ENCODE measurements at regions not wholly inside any gene's neighbourhood (a gene's known extent, or its start where the extent isn't known, plus 50 kb on each side); places are given as distances from the start of the nearest gene placed in this dataset.

DNA sequence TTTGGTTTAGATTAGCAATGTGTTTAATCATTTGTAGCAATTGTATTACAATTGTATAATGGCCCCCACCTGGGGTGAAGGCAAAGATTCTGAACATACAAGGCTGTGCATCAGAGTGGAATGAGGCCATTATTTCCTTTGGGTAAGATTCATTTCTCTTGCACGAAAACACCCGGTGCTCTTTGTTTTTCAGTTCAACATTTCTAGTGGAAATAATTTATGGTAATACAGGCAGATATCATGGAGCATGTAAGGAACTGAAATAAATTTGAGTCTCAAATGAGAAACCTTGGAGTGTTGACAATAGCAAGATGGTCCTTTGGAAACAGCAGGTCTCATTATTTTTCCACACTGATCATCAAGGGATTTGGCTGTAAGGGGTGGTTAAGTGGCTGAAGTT lies 475.9 kb downstream of the GABRG2 start:
- Histone ChIP-seq H4K20me1 (replicated peaks; ENCODE audit: control insufficient read depth, extremely low read depth, insufficient read depth, low read length) (no peaks in the 10 kb centered on the region), H3K4me2 (ENCODE audit: insufficient read depth, low read length) (no peak overlapping the region), H3K27me3 (ENCODE audit: control insufficient read depth in 2 of 2, insufficient read depth in 2 of 2, low read length in 2 of 2) (no peaks in the 10 kb centered on the region), H3K9ac (replicated peaks; ENCODE audit: extremely low read depth, insufficient read depth, low read length) (no peak overlapping the region), H3K9me3 (replicated peaks; ENCODE audit: control insufficient read depth, insufficient read depth, low read length) (peaks cover 2% of the 10 kb centered on the region), H3K9me1 (replicated peaks; ENCODE audit: control insufficient read depth, extremely low read depth, insufficient read depth, low read length) (no peaks in the 10 kb centered on the region), H3K79me2 (ENCODE audit: control insufficient read depth, insufficient read depth, low read length) (no peaks in the 10 kb centered on the region), H3K4me3 (replicated peaks in 1 of 3; ENCODE audit: insufficient read depth in 1 of 3, low read depth in 1 of 3, low read length in 3 of 3) (no peak overlapping the region), H2AFZ (ENCODE audit: low read depth, low read length) (no peak overlapping the region), H3K4me1 (ENCODE audit: control insufficient read depth, extremely low read depth, insufficient read depth, low read length) (no peaks in the 10 kb centered on the region), H3K27ac (ENCODE audit: insufficient read depth, low read depth, low read length) (no peak overlapping the region), H3K36me3 (ENCODE audit: control insufficient read depth in 2 of 2, extremely low read depth in 1 of 2, insufficient read depth in 2 of 2, low read length in 2 of 2) (no peaks in the 10 kb centered on the region)
- no peak for FAIRE-seq
- ChIA-PET POLR2A (no interaction called here), CTCF (no interaction called here)
- dilution Hi-C loops (cut with MboI; ENCODE audit: extremely low pct_ligation_motif_present, low sequenced_read_pairs) (no loop called here), intact Hi-C loops (cut with micrococcal nuclease) (no loop called here)
- no peak for TF ChIP-seq POLR2A (IDR thresholded peaks at IDR 0.05; ENCODE audit: low read depth, low read length)
- no peak for TF ChIP-seq POLR2AphosphoS5 (IDR thresholded peaks at IDR 0.05; ENCODE audit: insufficient read depth, low read depth, low read length)
- no peak for TF ChIP-seq MYC (IDR thresholded peaks at IDR 0.05; ENCODE audit: low read depth, low read length)
- no peak for TF ChIP-seq CTCF (IDR thresholded peaks at IDR 0.05; ENCODE audit: extremely low read depth in 1 of 2, insufficient read depth in 1 of 2, low read depth in 1 of 2, low read length in 2 of 2)
- TF ChIP-seq MAX (IDR thresholded peaks at IDR 0.05; ENCODE audit: insufficient read depth, insufficient read length), result no peak
- no peak for TF ChIP-seq GATA2 (IDR thresholded peaks at IDR 0.05; ENCODE audit: insufficient read depth, insufficient read length, low read depth, low read length)
- no peak for TF ChIP-seq JUN (IDR thresholded peaks at IDR 0.05; ENCODE audit: borderline replicate concordance, insufficient read depth, insufficient read length, low read depth)
- no peak for TF ChIP-seq EZH2 (IDR thresholded peaks at IDR 0.05; ENCODE audit: borderline replicate concordance, low read depth, low read length, severe bottlenecking)
- no peak for TF ChIP-seq FOS (IDR thresholded peaks at IDR 0.05; ENCODE audit: borderline replicate concordance, insufficient read depth, low read length)
- BruUV-seq (replicated peaks), result no TSS peak
- DNase-seq (ENCODE audit: low read depth, low spot score), result no peak

All from endothelial cell of umbilical vein (primary cell).